ENCODE measurements at regions not wholly inside any gene's neighbourhood (a gene's known extent, or its start where the extent isn't known, plus 50 kb on each side); places are given as distances from the start of the nearest gene placed in this dataset.

- H3K27me3 ChIP-seq (ENCODE audit: control insufficient read depth in 2 of 2, insufficient read depth in 2 of 2, low read length in 2 of 2), result peaks cover 2 to 10% of the 10 kb centered on the region in 2 experiments
- TF ChIP-seq FOS (IDR thresholded peaks at IDR 0.05; ENCODE audit: borderline replicate concordance, insufficient read depth, low read length) (no peak), POLR2AphosphoS5 (IDR thresholded peaks at IDR 0.05; ENCODE audit: insufficient read depth, low read depth, low read length) (no peak), JUN (IDR thresholded peaks at IDR 0.05; ENCODE audit: borderline replicate concordance, insufficient read depth, insufficient read length, low read depth) (no peak), EZH2 (IDR thresholded peaks at IDR 0.05; ENCODE audit: borderline replicate concordance, low read depth, low read length, severe bottlenecking) (no peak), POLR2A (IDR thresholded peaks at IDR 0.05; ENCODE audit: low read depth, low read length) (no peak), GATA2 (IDR thresholded peaks at IDR 0.05; ENCODE audit: insufficient read depth, insufficient read length, low read depth, low read length) (no peak), MYC (IDR thresholded peaks at IDR 0.05; ENCODE audit: low read depth, low read length) (no peak)
- TF ChIP-seq, protein P1, sequence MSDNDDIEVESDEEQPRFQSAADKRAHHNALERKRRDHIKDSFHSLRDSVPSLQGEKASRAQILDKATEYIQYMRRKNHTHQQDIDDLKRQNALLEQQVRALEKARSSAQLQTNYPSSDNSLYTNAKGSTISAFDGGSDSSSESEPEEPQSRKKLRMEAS (IDR thresholded peaks at IDR 0.05; ENCODE audit: insufficient read depth, insufficient read length), result no peak
- TF ChIP-seq, protein P2, sequence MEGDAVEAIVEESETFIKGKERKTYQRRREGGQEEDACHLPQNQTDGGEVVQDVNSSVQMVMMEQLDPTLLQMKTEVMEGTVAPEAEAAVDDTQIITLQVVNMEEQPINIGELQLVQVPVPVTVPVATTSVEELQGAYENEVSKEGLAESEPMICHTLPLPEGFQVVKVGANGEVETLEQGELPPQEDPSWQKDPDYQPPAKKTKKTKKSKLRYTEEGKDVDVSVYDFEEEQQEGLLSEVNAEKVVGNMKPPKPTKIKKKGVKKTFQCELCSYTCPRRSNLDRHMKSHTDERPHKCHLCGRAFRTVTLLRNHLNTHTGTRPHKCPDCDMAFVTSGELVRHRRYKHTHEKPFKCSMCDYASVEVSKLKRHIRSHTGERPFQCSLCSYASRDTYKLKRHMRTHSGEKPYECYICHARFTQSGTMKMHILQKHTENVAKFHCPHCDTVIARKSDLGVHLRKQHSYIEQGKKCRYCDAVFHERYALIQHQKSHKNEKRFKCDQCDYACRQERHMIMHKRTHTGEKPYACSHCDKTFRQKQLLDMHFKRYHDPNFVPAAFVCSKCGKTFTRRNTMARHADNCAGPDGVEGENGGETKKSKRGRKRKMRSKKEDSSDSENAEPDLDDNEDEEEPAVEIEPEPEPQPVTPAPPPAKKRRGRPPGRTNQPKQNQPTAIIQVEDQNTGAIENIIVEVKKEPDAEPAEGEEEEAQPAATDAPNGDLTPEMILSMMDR (IDR thresholded peaks at IDR 0.05; ENCODE audit: extremely low read depth in 1 of 2, insufficient read depth in 1 of 2, low read depth in 1 of 2, low read length in 2 of 2), result no peak
- H3K36me3 ChIP-seq (ENCODE audit: control insufficient read depth in 2 of 2, extremely low read depth in 1 of 2, insufficient read depth in 2 of 2, low read length in 2 of 2), result no peaks in the 10 kb centered on the region
- no peak overlapping the region for H3K27ac ChIP-seq (ENCODE audit: insufficient read depth, low read depth, low read length)
- intact Hi-C loops (cut with micrococcal nuclease), result no loop called here
- H3K4me1 ChIP-seq (ENCODE audit: control insufficient read depth, extremely low read depth, insufficient read depth, low read length), result no peaks in the 10 kb centered on the region
- no peaks in the 10 kb centered on the region for H4K20me1 ChIP-seq (replicated peaks; ENCODE audit: control insufficient read depth, extremely low read depth, insufficient read depth, low read length)
- no peak overlapping the region for H2AFZ ChIP-seq (ENCODE audit: low read depth, low read length)
- H3K9ac ChIP-seq (replicated peaks; ENCODE audit: extremely low read depth, insufficient read depth, low read length), result no peak overlapping the region
- BruUV-seq (replicated peaks), result no TSS peak
- H3K79me2 ChIP-seq (ENCODE audit: control insufficient read depth, insufficient read depth, low read length), result no peaks in the 10 kb centered on the region
- H3K4me2 ChIP-seq (ENCODE audit: insufficient read depth, low read length), result no peak overlapping the region
- dilution Hi-C loops (cut with MboI; ENCODE audit: extremely low pct_ligation_motif_present, low sequenced_read_pairs), result no loop called here
- CTCF ChIA-PET, result interaction anchor here (1.6 kb wide), 1 partner anchor 8 kb away, joined by 7 read pairs; no protein-coding TSS in a partner anchor
- FAIRE-seq (no peak), DNase-seq (ENCODE audit: low read depth, low spot score) (no peak)
- H3K4me3 ChIP-seq (replicated peaks in 1 of 3; ENCODE audit: insufficient read depth in 1 of 3, low read depth in 1 of 3, low read length in 3 of 3), result no peak overlapping the region
- POLR2A ChIA-PET, result no interaction called here
- H3K9me1 ChIP-seq (replicated peaks; ENCODE audit: control insufficient read depth, extremely low read depth, insufficient read depth, low read length), result no peaks in the 10 kb centered on the region
- no peaks in the 10 kb centered on the region for H3K9me3 ChIP-seq (replicated peaks; ENCODE audit: control insufficient read depth, insufficient read depth, low read length)
Measured at GRCh38 chr4:85092536-85092935, 126.0 kb upstream of the WDFY3 start.
